ENCODE measurements at regions not wholly inside any gene's neighbourhood (a gene's known extent, or its start where the extent isn't known, plus 50 kb on each side); places are given as distances from the start of the nearest gene placed in this dataset.

- TF ChIP-seq POLR2A (IDR thresholded peaks at IDR 0.05; ENCODE audit: low read length), result no peak
- no peak for TF ChIP-seq GATA1 (IDR thresholded peaks at IDR 0.05; ENCODE audit: low read depth, low read length)
These were observed 286.4 kb downstream of the USP46 start for GRCh38 chr4:52372747-52373146.

Data from erythroblast (primary cell).